GM21515 (cell line): ENCODE measurements at regions not wholly inside any gene's neighbourhood (a gene's known extent, or its start where the extent isn't known, plus 50 kb on each side); places are given as distances from the start of the nearest gene placed in this dataset.
"Not testable (repeated sequence)": the region's sequence is repeated elsewhere in the genome, so short reads cannot be mapped to it uniquely, and the experiment has no call there.

Experiments used
- ATAC-seq: cut with Tn5 transposase; IDR thresholded peaks from one replicate; pipeline ENCODE4 v1.9.1; 2021; ENCODE audit not compliant: unreplicated experiment

DNA sequence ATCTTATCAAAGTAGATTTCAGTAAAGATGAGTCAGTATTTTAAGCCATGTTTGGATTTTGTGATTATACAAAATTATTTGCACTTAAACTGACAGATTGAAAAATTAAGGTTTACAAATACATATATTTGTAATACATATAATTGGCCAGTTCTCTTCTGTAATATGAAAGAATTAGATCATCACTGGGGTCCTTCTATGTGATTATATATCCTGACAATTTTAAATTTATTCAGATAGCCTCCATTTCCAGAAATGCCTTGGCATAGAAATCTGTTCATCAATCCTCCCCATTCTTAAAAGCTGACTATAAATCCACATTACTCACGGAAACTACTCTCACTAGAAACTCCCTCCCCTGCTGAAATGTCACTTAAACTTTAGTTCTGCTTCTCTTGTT is 280.4 kb upstream of the ANXA10 start:
- no peak for ATAC-seq

- ATAC-seq, result no peak
These were observed 266.1 kb upstream of the ANXA10 start for GRCh38 chr4:167826281-167826680.

DNA sequence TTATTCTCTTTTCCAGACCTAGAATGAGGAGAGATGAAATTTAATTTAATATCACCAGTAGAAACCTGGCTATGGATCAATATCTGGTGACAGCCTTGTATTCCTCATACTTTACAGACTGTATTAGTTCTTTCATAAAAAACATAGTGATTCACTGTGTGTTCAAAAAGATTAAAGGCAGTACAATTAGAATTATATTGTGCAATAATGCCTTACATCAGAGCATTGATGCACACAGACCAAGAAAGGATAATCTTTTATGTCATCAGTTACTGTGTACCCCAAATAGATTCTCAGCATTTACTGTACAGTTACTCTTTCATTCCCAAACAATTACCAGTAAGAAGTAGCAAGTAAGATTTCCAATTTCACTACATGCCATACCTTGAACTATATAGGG is 260.5 kb upstream of the ANXA10 start:
- ATAC-seq, result no peak

DNA sequence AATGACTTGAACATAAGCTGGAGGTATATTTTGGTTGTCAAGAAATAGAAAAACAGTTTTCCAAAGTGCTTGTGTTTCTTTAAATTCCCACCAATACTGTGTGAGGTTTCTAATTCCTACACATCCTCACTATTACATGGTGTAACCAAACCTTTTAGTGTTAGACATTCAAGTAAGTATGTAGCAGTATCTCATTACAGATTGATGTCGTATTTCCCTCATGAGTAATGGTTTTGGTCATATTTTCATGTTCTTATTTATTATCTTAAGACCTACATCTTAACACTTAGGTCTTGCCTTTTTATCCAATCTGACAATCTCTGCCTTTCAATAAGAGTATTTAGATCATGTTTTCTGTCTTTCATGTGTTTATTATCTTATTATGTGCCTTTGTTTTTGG is 253.7 kb upstream of the ANXA10 start:
- ATAC-seq, result no peak

DNA sequence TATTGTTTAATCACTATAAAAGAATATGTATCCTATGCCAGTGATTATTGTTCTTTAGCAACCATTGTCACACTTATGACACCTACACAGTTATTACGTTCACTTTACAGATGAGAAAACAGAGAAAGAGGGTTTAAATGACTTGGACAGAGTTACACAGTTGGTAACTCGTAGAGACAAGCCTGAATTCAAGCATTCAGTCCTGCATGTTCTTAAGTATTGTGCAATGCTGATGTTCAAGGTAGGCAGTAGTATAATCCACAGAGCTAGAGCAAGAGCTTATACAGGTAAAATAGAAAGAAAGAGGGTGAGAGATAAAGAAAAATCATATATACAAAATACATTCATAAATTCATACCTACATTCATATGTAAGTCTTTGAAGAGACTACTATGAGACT is 249.8 kb upstream of the ANXA10 start:
- no peak for ATAC-seq

DNA sequence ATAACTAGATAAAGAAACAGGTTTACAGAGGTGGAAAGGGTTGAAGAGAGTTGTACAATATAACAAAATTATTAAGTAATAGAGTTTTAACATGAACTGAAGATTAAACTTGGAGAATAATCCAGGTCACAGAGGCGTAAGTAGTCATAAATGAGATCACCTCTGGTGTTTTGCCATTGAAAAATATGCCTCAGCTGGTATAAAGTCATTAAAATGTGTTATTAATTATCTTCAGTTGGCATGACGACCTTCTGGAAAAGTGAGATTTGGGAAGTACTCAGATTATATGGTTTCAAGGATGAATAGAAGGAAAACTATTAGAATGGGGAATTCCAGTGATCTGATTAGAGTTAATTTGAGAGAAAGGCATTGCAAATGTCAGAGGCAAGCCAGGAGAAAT is 237.5 kb upstream of the ANXA10 start:
- ATAC-seq, result no peak

- not testable (repeated sequence) for ATAC-seq
These were observed 234.2 kb upstream of the ANXA10 start for GRCh38 chr4:167858127-167858526.

DNA sequence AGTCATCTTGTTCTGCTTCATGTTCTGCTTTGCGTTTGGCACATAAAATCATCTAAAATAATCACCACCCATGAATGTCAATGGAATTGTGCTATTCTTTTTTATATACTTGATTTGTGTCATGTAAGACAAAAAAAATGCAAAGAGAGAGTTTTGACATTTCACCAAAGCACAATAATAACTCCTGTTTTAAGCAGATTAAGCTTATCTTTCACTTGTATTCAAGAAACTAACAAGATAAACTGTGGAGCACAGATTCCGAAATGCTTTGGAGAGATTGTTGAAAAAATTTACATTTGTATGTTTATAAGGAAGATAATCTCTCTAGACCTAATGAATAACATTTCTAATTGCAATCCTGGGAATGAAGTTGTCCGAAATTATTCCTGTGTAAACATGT is 225.1 kb upstream of the ANXA10 start:
- no peak for ATAC-seq

DNA sequence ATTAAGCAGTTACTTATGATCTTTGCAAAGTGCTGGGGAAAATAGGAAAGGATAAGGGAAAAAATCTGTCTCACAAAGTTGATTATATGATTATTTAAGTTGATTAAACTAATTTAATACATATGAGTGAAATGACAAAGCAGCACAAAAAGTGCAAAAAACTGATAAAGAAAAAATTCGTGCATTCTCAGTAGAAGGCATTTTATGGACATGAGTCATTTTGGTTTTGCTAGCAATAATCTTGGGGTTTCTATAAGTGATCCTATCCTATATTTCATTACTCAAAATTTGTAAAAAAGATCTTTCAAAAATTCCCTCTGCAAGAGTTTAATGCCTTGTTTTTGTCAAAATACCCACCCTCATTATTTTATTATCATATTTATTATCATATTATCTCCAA is 224.2 kb upstream of the ANXA10 start:
- no peak for ATAC-seq

GRCh38 chr4:167873496-167873895 is 218.8 kb upstream of the ANXA10 start:
- ATAC-seq, result no peak

DNA sequence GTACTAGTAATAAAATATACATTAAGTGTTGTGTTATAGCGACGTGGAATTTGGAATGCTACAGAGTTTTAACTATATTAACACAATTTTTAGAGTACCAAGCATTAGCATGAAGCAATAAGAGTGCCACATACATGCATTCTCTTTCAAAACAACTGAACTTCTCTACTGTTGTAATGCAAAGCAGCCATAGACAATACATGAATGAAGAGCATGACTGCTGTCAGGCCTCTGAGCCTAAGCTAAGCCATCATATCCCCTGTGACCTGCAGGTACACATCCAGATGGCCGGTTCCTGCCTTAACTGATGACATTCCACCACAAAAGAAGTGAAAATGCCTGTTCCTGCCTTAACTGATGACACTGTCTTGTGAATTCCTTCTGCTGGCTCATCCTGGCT is 216.2 kb upstream of the ANXA10 start:
- ATAC-seq, result not testable (repeated sequence)

- not testable (repeated sequence) for ATAC-seq
These were observed 214.5 kb upstream of the ANXA10 start for GRCh38 chr4:167877826-167878225.

GRCh38 chr4:167883266-167883665 is 209.1 kb upstream of the ANXA10 start:
- no peak for ATAC-seq

DNA sequence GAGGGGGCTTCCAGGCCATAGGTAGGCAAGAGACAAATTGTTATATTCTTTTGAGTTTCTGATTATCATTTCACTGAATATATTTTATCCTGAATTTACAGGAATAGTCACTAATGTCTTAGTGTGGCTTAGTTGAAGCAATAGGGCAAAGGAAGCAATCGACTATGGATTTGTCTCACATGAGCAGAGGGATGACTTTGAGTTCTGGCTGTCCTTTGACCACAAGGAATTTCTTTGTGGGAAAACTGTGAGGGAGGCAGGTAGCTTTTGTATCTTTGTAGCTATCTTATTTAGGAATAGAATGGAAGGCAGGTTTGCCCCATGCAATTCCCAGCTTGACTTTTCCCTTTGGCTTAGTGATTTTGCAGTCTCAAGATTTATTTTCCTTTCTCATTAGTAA is 207.3 kb upstream of the ANXA10 start:
- ATAC-seq, result no peak

GRCh38 chr4:167885872-167886271 is 206.5 kb upstream of the ANXA10 start:
- ATAC-seq, result no peak

DNA sequence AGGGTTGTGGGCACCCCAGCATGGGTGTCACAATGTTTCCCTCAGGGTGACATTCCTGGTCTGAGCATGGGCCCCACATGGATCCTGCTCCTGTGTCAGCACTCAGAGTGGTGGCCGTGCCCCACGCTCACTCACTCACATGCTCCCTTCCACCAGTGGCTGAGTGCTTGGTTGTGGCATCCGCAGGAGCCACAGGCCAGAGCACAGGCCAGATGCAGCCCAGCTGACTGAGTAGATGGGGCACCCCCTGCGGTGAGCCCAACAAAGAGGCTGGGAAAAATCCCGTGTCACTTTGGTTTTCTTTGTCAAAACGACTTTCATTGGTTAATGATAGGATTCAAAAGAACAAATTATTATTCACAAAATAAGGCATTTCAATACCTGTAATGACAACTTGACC is 204.6 kb upstream of the ANXA10 start:
- ATAC-seq, result no peak

- ATAC-seq, result no peak
These were observed 202.1 kb upstream of the ANXA10 start for GRCh38 chr4:167890226-167890625.

DNA sequence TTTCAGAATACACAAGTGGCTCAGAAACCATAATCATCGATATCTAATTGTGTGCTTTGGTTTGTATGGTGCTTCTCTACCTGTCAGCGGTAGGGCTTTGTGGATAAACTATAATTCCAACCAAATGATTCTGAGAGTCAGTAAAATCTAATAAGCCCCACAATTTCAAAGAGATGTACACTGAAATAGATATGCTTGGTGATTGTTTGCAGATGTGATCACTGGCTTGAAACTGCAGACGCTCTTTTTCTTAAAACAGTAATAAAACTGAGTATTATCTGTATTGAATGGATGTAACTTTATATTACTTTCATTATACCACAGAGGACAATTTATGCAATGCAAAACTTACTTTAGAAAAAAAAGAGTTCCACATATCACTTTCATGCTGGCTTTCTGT is 198.8 kb upstream of the ANXA10 start:
- no peak for ATAC-seq

- not testable (repeated sequence) for ATAC-seq
These were observed 196.1 kb upstream of the ANXA10 start for GRCh38 chr4:167896260-167896659.

DNA sequence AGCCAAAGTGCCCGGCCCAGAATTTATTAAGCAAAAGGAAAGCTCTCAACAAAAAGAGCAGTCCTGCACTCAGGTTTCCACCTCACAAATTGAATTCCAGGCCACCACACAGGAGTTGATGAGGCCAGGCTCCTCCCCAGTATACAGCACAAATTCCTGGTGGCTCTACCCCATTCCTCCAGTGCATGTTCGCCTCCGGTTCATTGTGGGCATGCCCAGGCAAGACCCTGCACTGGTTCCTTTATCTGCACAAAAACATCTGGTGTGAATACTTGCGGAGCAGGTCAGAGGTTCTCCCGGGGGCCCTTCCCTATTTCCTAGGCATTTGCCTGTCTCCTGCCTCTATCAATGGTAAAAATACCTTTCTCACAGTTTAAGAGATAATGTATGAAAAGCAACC is 195.2 kb upstream of the ANXA10 start:
- ATAC-seq, result no peak

- no peak for ATAC-seq
These were observed 189.0 kb upstream of the ANXA10 start for GRCh38 chr4:167903291-167903721.

GRCh38 chr4:167906851-167907250 is 185.5 kb upstream of the ANXA10 start:
- no peak for ATAC-seq

DNA sequence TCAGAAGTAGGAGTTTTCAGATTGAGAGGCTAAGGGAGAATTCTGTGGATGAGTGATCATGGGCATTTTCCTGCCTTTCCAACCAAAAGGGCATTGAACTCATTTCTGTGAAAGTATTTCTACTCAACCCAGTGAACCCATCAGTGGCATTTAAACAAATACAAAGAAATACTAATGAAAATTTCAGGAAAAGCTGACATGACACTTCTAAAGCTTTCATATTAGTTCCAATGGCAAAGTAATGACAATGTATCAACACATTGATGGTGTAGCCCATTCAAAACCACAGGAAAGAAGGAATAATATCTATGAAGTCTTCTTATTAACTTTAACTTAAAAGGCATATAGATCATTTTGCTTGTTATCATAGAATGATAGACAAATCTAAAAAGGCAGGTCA is 183.5 kb upstream of the ANXA10 start:
- ATAC-seq, result no peak

- ATAC-seq, result not testable (repeated sequence)
These were observed 179.8 kb upstream of the ANXA10 start for GRCh38 chr4:167912535-167912934.
